ENCODE measurements at regions not wholly inside any gene's neighbourhood (a gene's known extent, or its start where the extent isn't known, plus 50 kb on each side); places are given as distances from the start of the nearest gene placed in this dataset.

DNA sequence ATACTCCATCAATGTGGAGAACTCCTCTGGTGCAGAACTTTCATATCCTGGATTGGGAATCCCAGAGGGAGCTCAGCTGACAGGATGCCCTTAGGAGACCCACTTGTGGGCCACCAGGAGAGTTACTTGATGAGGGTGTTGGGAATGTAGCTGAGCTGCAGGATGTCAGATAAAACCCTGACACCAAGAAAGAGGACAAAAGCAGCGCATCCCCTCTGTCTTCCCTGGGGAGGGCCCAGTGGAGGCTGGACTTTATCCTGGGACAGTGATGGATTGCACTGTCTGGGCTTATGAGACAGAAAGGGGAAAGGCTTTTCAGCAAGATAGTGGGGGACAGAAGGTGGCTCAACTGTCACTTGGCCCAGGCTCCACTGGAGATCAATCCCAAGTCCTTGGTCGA is 88.1 kb upstream of the BCAR3 start:
- no peak for TF ChIP-seq POLR2A (IDR thresholded peaks at IDR 0.05)
- TF ChIP-seq CTCF (IDR thresholded peaks at IDR 0.05): no peak
- H3K4me1 ChIP-seq: peaks cover 14 to 20% of the 10 kb centered on the region in 2 donors
- intact Hi-C loops (cut with DNase I): no loop called here
- H3K4me3 ChIP-seq (replicated peaks in 1 of 3): no peak overlapping the region
- no peaks in the 10 kb centered on the region for H3K36me3 ChIP-seq
- DNase-seq: no peak
- H3K27ac ChIP-seq: no peak overlapping the region
- 79 to 83% methylated on average over 2 of the region's 2 CpGs for WGBS, 2 donors
- no peaks in the 10 kb centered on the region for H3K9me3 ChIP-seq
- no peaks in the 10 kb centered on the region for H3K27me3 ChIP-seq

DNA sequence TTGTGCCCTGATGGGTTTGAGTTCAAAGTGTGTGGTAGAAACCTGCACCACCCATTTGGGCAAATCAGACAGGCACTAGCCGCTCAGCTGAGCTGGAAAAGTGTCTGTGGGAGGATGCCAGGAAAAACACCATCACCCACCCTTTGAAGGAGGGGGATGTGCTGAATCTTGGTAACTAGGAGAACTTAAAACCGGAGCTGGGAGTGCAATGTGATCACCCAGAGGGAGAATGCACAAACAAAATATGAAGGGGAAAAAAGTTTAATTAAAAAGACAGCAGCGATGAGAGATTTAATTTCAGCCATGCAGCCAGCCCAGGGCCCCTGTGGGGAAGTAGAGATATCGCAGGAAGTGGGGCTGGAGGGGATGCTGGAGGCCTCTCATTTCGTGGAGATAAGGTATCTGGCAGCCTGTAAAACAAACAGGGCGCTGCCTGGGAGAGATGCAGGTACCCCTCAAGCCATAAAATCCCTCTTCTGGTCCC is 86.8 kb upstream of the BCAR3 start:
- H3K9me3 ChIP-seq: no peaks in the 10 kb centered on the region
- no peak for DNase-seq
- intact Hi-C loops (cut with DNase I): no loop called here
- peak overlapping the region in 2 of 3 donors; percentile 45 to 66 for H3K27ac ChIP-seq
- H3K4me1 ChIP-seq: peaks cover 14 to 20% of the 10 kb centered on the region in 2 donors
- 51 to 69% methylated on average over 6 of the region's 6 CpGs for WGBS, 2 donors
- no peaks in the 10 kb centered on the region for H3K27me3 ChIP-seq
- no peak for TF ChIP-seq CTCF (IDR thresholded peaks at IDR 0.05)
- TF ChIP-seq POLR2A (IDR thresholded peaks at IDR 0.05): no peak
- H3K4me3 ChIP-seq (replicated peaks in 1 of 3): no peak overlapping the region
- H3K36me3 ChIP-seq: no peaks in the 10 kb centered on the region

- Histone ChIP-seq H3K27ac (no peak overlapping the region), H3K27me3 (no peaks in the 10 kb centered on the region), H3K4me1 (peaks cover 14 to 20% of the 10 kb centered on the region in 2 donors), H3K36me3 (no peaks in the 10 kb centered on the region), H3K4me3 (replicated peaks in 1 of 3) (no peak overlapping the region), H3K9me3 (no peaks in the 10 kb centered on the region)
- WGBS, 2 donors: 81 to 86% methylated on average over 7 of the region's 7 CpGs
- intact Hi-C loops (cut with DNase I): no loop called here
- TF ChIP-seq POLR2A (IDR thresholded peaks at IDR 0.05) (no peak), CTCF (IDR thresholded peaks at IDR 0.05) (no peak)
- DNase-seq: no peak
These were observed 84.8 kb upstream of the BCAR3 start for GRCh38 chr1:93766451-93766850.

DNA sequence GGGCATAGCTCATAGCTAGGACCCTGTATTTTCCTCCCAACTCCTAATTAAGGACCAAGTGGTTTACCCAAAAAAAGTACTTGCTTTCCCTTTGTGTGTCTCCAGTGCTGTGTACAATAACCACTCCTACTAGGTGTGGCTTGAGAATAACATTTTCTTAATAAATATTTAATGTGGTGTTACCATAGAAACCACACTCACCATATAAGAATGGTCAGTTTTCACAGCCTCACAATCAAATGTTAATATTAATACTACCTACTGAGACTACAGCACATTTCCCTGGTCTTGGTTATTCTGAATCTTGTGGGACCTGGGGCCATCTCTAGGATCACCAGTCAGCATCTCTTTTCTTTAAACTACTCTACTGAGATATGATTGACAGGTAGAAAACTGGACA is 83.5 kb upstream of the BCAR3 start:
- Histone ChIP-seq H3K27me3 (no peaks in the 10 kb centered on the region), H3K27ac (no peak overlapping the region), H3K9me3 (no peaks in the 10 kb centered on the region), H3K4me3 (replicated peaks in 1 of 3) (no peak overlapping the region), H3K4me1 (peaks cover 14 to 20% of the 10 kb centered on the region in 2 donors), H3K36me3 (no peaks in the 10 kb centered on the region)
- intact Hi-C loops (cut with DNase I): no loop called here
- no peak for DNase-seq
- TF ChIP-seq POLR2A (IDR thresholded peaks at IDR 0.05): no peak
- no peak for TF ChIP-seq CTCF (IDR thresholded peaks at IDR 0.05)

DNA sequence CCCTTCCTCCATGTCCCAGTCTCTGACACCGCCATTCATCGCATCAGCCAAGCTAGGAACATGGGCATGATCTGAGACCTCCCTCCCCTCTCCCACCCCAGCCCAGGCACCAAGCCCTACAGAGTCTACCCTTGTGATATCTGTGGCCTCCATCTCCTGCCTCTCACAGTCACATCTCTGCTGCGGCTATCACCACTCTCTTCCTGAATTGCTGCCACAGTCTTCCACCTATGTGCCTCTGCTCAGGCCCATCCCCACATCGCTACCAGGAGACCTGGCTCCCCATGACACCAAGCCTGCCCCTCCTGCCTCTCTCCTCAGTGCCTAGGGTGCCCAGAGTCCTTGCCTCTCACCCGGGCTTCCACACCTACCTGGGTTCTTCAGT is 82.7 kb upstream of the BCAR3 start:
- H3K9me3 ChIP-seq: no peaks in the 10 kb centered on the region
- H3K27me3 ChIP-seq: no peaks in the 10 kb centered on the region
- 90 to 98% methylated on average over 5 of the region's 5 CpGs for WGBS, 2 donors
- TF ChIP-seq POLR2A (IDR thresholded peaks at IDR 0.05) (no peak), CTCF (IDR thresholded peaks at IDR 0.05) (no peak)
- H3K36me3 ChIP-seq: no peaks in the 10 kb centered on the region
- peaks cover 9 to 14% of the 10 kb centered on the region in 2 donors for H3K4me1 ChIP-seq
- H3K4me3 ChIP-seq (replicated peaks in 1 of 3): no peak overlapping the region
- H3K27ac ChIP-seq: no peak overlapping the region
- intact Hi-C loops (cut with DNase I): no loop called here
- DNase-seq: no peak
